ENCODE measurements at regions not wholly inside any gene's neighbourhood (a gene's known extent, or its start where the extent isn't known, plus 50 kb on each side); places are given as distances from the start of the nearest gene placed in this dataset.

DNA sequence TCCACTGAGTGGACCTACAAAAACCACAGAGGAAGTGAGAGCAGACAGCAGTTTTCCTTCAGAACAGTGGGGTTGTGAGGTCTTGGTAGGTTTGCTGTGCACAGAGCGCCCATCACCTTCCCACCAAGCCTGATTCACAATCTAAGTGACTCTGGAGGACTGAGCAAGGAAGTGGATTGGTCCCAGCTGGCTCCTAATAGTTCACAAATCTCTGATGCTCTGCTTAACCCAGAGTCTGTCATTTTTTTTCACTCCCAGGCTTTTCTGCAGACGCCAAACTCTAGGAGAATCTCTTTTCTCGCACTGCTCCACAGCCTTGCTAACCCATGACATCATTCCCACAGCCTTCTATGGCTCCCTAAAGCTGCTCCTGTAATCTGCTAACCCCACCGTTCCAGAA lies 280.4 kb downstream of the C1D start:
- no peak for DNase-seq

DNA sequence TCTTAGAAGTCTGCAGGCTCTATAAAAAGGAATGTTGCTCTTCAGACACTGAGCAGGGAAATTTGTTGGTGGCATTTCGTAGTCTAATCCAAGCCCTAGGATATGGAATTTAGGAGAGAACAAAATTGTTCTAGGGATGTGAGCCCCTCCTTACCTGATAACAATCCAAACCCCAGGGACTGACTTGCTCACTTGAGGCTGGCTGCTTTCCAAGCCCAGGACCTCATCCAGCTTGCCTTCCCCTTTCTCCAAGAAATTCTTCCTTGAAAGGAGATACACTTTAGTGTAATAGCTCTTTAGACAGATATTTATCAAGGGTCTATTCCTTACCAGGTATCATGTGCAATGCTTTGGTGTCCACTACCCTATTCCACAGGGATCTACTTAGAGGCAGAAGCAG lies 279.8 kb downstream of the C1D start:
- DNase-seq = peak; percentile 2

DNA sequence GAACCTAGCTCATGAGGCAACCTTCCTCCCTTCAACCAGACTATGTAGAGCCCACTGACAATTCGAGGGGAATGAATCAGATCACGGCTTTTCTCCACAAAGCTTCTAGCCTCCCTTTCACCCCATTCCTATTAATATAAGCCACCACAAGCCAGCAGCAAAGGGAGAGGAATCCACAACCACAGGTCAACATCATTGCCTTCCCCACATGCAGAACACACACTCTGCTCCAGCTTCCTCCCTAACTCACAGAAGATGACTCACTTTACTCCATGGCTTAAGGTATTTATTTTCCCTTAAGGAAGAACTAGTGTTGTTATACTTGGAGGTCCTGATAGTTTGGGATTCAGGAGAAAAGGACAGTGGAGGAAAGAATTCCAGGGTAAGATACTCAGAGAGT lies 272.2 kb downstream of the C1D start:
- no peak for DNase-seq

DNA sequence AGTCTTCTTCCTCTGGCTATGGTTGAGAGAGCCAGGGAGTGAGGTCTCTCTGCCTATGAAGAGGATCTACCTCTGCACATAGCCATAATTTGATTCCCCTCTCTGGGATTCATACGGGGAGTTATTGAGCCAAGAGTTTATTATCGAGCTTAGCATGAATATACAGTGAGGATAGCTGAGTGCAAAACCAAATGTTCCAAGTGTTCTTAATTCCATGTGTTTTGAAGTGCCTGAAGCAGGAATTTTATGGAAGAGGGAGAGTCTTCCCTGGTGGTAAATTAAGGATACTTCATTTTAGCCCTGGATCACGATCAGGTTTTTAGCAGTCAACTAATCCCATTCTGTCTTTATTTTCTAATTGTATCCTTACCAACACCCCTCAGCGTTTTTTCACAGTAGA lies 270.6 kb downstream of the C1D start:
- DNase-seq = no peak

DNA sequence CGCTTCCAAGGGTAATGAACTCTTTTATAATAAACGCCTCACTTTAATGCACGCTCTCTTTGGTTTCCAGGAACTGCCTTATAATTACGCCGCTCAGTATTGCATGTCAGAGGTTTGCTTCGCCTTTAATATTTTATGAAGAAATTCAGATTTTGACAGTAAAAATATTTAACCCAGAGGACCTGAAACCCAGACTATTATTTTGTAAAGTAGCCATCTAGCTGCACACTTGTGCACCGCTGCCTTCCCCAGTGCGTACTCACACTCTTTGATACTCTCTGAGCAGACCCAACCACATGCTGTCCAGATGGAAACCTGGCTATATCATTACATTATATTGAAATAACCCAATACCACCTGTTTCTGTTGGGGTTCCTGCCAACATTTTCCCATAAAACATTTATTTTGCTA lies 270.1 kb downstream of the C1D start:
- DNase-seq = peak; percentile 0

GRCh38 chr2:67797801-67798540 lies 264.8 kb downstream of the C1D start:
- DNase-seq = peak; percentile 32

- DNase-seq = peak; percentile 4
Measured at GRCh38 chr2:67798541-67799160, 264.2 kb downstream of the C1D start.

- DNase-seq = no peak
Measured at GRCh38 chr2:67799886-67800285, 262.9 kb downstream of the C1D start.

- no peak for DNase-seq
Measured at GRCh38 chr2:67802291-67802690, 260.5 kb downstream of the C1D start.

DNA sequence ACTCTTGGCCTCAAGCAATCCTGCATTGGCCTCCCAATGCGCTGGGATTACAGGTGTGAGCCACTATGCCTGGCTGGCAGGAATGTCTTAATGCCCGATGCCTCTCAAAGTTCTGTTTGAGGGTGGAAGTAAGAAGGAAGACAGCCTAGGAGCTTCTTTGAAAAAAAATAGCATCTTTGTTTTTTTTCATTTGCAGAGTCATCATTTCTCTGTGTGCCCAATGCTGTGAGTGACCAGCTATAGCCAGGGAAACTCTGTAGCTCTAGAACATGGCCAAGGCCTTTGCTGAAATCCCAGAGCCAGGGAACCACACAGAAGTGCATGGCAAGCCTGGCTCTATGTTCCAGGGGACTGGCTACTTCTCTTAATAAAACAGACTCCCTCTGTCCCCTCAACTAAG lies 260.0 kb downstream of the C1D start:
- DNase-seq = no peak

DNA sequence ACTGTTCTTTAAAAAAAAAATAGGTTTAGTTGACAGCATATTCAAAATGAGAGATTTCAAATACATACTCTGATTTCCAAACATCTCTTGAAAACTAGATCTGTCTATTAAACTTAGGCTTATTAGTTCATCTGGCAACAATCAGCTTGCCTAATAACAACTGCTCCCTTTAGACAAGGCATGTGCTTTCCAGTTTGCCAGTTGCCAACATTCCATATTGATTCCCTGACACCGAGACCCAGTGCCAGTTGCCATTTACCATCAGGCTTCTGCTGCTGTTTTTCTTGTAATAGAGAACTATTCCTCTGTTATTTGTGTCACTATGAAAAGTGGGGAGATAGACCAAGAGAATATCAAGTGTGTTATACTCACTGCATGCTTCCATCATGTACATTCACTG lies 256.0 kb downstream of the C1D start:
- no peak for DNase-seq

- DNase-seq = no peak
Measured at GRCh38 chr2:67808112-67808511, 254.7 kb downstream of the C1D start.

- no peak for DNase-seq
Measured at GRCh38 chr2:67812682-67813081, 250.1 kb downstream of the C1D start.

GRCh38 chr2:67823726-67824125 lies 239.1 kb downstream of the C1D start:
- no peak for DNase-seq

- DNase-seq = no peak
Measured at GRCh38 chr2:67824186-67824585, 238.6 kb downstream of the C1D start.

GRCh38 chr2:67825476-67825875 lies 237.3 kb downstream of the C1D start:
- no peak for DNase-seq

DNA sequence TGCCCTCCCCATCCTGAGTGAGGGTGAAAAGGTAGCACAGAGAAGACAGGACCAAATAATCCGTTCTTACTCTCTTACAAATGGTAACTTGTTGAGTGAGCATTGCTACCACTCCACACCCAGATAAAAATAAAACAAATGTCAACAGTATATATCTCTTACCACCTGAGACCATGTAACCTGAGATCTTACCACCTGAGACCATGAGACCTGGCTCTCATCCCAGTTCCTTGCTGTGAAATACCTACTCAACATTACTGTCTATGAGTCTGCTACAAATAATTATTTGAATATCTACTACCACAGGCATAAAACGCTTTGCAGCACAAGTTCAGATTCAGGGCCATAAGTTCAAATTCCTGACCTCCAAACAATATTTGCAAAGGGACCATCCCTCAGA lies 234.7 kb downstream of the C1D start:
- DNase-seq = peak; percentile 71

DNA sequence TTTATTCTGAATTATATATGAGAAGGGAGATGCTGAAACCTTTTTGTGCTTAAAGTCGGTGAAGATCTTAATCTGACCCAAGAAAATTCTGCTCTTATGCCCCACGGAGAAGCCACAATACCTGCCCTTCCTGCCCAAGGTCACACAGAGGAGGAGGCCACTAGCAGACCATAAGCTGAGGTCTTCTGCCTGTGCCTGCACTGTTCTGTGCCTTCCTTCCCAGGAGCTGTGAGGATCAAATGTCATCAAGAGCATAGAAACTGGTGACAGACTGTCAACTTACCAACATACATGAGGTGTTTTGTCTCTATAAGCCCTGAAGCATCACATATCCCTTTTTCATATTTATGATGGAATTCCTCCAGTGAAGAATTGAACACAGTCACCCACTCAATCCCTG lies 233.3 kb downstream of the C1D start:
- no peak for DNase-seq

- DNase-seq = no peak
Measured at GRCh38 chr2:67833632-67834031, 229.2 kb downstream of the C1D start.

DNA sequence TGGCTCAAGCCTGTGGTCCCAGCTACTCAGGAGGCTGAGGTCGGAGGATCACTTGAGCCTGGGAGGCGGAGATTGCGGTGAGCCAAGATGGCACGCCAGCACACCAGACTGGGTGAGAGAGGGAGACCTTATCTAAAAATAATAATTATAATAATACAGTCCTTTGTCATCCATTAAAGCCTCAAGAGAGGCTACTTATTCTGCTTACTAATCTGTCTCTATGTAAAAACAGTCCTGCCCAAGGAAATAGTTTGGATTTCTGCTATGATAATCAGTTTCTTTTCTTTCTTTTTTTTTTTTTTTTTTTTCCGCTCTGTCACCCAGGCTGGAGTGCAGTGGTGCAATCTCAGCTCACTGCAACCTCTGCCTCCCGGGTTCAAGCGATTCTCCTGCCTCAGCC lies 228.3 kb downstream of the C1D start:
- no peak for DNase-seq

- no peak for DNase-seq
Measured at GRCh38 chr2:67835266-67835665, 227.5 kb downstream of the C1D start.

DNA sequence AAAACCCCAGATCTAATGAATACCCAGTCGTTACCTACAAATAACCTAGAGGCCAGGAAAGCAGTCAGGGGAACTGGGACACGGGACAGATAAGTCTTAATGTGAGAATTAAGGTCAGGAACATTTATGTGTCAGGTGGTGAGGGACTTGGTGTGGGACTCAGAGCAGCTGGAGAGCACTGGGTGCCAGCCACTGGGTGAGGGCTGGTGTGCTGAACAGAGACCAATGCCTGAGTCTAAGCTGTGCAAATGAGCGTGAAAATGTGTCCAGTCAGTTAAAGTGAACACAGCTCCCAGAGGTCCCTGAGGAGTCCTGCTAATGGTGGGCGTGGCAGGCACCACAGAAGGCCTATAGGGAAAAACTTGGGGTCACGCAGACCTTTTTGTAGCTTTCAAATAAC lies 225.9 kb downstream of the C1D start:
- no peak for DNase-seq

DNA sequence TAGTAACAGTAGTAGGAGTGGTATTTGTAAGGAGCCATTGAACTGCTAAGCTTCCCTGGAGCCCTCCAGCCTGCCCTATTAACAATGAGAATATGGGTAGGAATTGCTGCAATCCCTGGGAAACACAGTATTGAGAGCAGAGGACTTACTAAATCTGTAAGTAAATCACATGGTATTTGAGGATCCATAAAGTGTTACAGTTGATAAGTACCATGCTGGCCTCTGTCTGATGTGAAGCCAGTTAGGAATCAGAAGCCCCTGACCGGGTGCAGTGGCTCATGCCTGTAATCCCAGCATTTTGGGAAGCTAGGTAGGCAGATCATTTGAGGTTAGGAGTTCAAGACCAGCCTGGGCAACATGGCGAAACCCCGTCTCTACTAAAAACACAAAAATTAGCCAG lies 224.6 kb downstream of the C1D start:
- DNase-seq = no peak

DNA sequence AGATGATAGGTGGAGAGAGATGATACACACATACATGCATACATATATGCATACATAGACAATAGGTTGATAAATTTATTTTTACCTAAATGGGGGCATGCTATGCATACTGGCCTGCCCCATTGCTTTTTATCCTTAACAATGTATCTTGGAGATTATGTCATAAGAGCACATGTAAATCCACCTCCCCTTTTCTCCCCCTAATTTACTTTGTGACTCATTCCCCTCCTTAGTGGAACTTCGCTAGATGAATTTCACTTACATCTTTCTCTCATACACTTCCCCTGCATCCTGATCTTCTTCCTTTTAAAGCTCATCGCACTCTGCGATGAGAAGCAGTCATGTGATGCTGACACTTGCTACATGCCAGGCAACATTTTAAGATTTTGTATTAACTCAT lies 223.6 kb downstream of the C1D start:
- peak; percentile 12 for DNase-seq

GRCh38 chr2:67839668-67840067 lies 223.1 kb downstream of the C1D start:
- DNase-seq = peak; percentile 6

Data from NCI-H69 (cell line).